ENCODE measurements at regions not wholly inside any gene's neighbourhood (a gene's known extent, or its start where the extent isn't known, plus 50 kb on each side); places are given as distances from the start of the nearest gene placed in this dataset.

- Mint-ChIP-seq H3K36me3 (ENCODE audit: insufficient read depth, unreplicated experiment) (no peaks in the 10 kb centered on the region), H3K27me3 (ENCODE audit: unreplicated experiment) (no peaks in the 10 kb centered on the region), H3K4me1 (ENCODE audit: low read depth, unreplicated experiment) (no peaks in the 10 kb centered on the region), H3K27ac (ENCODE audit: unreplicated experiment) (no peak overlapping the region), H3K4me3 (ENCODE audit: low read depth, unreplicated experiment) (no peak overlapping the region), H3K9me3 (ENCODE audit: low read depth, unreplicated experiment) (no peaks in the 10 kb centered on the region)
- CTCF ChIA-PET, result no interaction called here
- intact Hi-C loops (cut with micrococcal nuclease; ENCODE audit: unreplicated experiment), result no loop called here
- DNase-seq, result no peak
- no peak for TF ChIP-seq CTCF (IDR thresholded peaks at IDR 0.05; ENCODE audit: unreplicated experiment)
- no TSS peak for BruUV-seq (replicated peaks)
Observed at GRCh38 chr13:70856025-70856424, 747.8 kb upstream of the KLHL1 start.

- no peak for TF ChIP-seq CTCF (IDR thresholded peaks at IDR 0.05; ENCODE audit: unreplicated experiment)
- no peaks in the 10 kb centered on the region for H3K27me3 Mint-ChIP-seq (ENCODE audit: unreplicated experiment)
- H3K4me1 Mint-ChIP-seq (ENCODE audit: low read depth, unreplicated experiment), result no peaks in the 10 kb centered on the region
- no TSS peak for BruUV-seq (replicated peaks)
- H3K27ac Mint-ChIP-seq (ENCODE audit: unreplicated experiment), result no peak overlapping the region
- DNase-seq, result no peak
- intact Hi-C loops (cut with micrococcal nuclease; ENCODE audit: unreplicated experiment), result no loop called here
- H3K9me3 Mint-ChIP-seq (ENCODE audit: low read depth, unreplicated experiment), result no peaks in the 10 kb centered on the region
- CTCF ChIA-PET, result no interaction called here
- H3K36me3 Mint-ChIP-seq (ENCODE audit: insufficient read depth, unreplicated experiment), result no peaks in the 10 kb centered on the region
- no peak overlapping the region for H3K4me3 Mint-ChIP-seq (ENCODE audit: low read depth, unreplicated experiment)
Observed at GRCh38 chr13:70849222-70849621, 741.0 kb upstream of the KLHL1 start.

- Mint-ChIP-seq H3K4me1 (ENCODE audit: low read depth, unreplicated experiment) (no peaks in the 10 kb centered on the region), H3K4me3 (ENCODE audit: low read depth, unreplicated experiment) (no peak overlapping the region), H3K27me3 (ENCODE audit: unreplicated experiment) (no peaks in the 10 kb centered on the region), H3K36me3 (ENCODE audit: insufficient read depth, unreplicated experiment) (no peaks in the 10 kb centered on the region), H3K27ac (ENCODE audit: unreplicated experiment) (no peak overlapping the region), H3K9me3 (ENCODE audit: low read depth, unreplicated experiment) (no peaks in the 10 kb centered on the region)
- BruUV-seq (replicated peaks), result no TSS peak
- DNase-seq, result no peak
- intact Hi-C loops (cut with micrococcal nuclease; ENCODE audit: unreplicated experiment), result no loop called here
- no peak for TF ChIP-seq CTCF (IDR thresholded peaks at IDR 0.05; ENCODE audit: unreplicated experiment)
- CTCF ChIA-PET, result no interaction called here
Observed at GRCh38 chr13:70844391-70845108, 736.3 kb upstream of the KLHL1 start.

GRCh38 chr13:70842062-70842644 lies 733.9 kb upstream of the KLHL1 start:
- no peak for DNase-seq
- no peaks in the 10 kb centered on the region for H3K27me3 Mint-ChIP-seq (ENCODE audit: unreplicated experiment)
- H3K4me3 Mint-ChIP-seq (ENCODE audit: low read depth, unreplicated experiment), result no peak overlapping the region
- H3K4me1 Mint-ChIP-seq (ENCODE audit: low read depth, unreplicated experiment), result no peaks in the 10 kb centered on the region
- no peak for TF ChIP-seq CTCF (IDR thresholded peaks at IDR 0.05; ENCODE audit: unreplicated experiment)
- CTCF ChIA-PET, result no interaction called here
- intact Hi-C loops (cut with micrococcal nuclease; ENCODE audit: unreplicated experiment), result no loop called here
- no TSS peak for BruUV-seq (replicated peaks)
- H3K27ac Mint-ChIP-seq (ENCODE audit: unreplicated experiment), result no peak overlapping the region
- no peaks in the 10 kb centered on the region for H3K36me3 Mint-ChIP-seq (ENCODE audit: insufficient read depth, unreplicated experiment)
- H3K9me3 Mint-ChIP-seq (ENCODE audit: low read depth, unreplicated experiment), result no peaks in the 10 kb centered on the region

Measured in Calu3 (cell line).